Body of pancreas (tissue), 4 donors: ENCODE measurements at regions not wholly inside any gene's neighbourhood (a gene's known extent, or its start where the extent isn't known, plus 50 kb on each side); places are given as distances from the start of the nearest gene placed in this dataset.

Experiments
- POLR2A ChIP-seq, 3 donors: fragments of 450-650 bp; IDR thresholded peaks; one replicate each; pipeline ENCODE4 v1.6.1; 2016; ENCODE audit warnings: antibody characterized with exemption in 3 of 3, mild to moderate bottlenecking in 2 of 3
- TF ChIP-seq, protein P1 (sequence below), 7 experiments: fragments of 450-650 bp in 4 of 7; fragments of 200-600 bp in 3 of 7; sonication (generic) in 3 of 7; IDR thresholded peaks; one replicate each; pipeline ENCODE4 v1.5.1; 2016 to 2019; ENCODE audit warnings: antibody characterized with exemption in 7 of 7

DNA sequence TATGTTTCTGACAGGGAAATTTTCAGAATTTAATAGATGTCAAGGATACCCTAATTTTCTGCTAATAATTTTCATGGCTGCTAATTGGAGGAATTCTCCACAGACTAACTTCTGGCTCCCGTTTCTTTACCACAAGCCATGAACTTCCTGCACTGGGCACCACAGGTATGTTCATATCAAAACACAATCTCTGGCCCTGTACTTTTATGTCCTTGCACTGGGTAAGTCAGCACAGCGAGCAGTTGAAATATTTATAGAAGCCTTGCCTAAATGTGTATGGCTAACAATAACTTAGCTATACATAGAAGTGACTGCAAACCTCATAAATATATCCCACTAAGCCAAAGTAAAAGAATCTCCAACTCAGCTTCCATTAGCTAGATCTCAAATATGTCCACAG is 246.9 kb downstream of the ZIC1 start:
- TF ChIP-seq, protein P1, sequence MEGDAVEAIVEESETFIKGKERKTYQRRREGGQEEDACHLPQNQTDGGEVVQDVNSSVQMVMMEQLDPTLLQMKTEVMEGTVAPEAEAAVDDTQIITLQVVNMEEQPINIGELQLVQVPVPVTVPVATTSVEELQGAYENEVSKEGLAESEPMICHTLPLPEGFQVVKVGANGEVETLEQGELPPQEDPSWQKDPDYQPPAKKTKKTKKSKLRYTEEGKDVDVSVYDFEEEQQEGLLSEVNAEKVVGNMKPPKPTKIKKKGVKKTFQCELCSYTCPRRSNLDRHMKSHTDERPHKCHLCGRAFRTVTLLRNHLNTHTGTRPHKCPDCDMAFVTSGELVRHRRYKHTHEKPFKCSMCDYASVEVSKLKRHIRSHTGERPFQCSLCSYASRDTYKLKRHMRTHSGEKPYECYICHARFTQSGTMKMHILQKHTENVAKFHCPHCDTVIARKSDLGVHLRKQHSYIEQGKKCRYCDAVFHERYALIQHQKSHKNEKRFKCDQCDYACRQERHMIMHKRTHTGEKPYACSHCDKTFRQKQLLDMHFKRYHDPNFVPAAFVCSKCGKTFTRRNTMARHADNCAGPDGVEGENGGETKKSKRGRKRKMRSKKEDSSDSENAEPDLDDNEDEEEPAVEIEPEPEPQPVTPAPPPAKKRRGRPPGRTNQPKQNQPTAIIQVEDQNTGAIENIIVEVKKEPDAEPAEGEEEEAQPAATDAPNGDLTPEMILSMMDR (IDR thresholded peaks at IDR 0.05) = no peak
- TF ChIP-seq POLR2A (IDR thresholded peaks at IDR 0.05) = no peak
